Dedifferentiated amniotic fluid mesenchymal stem cell (primary cell): ENCODE measurements at regions not wholly inside any gene's neighbourhood (a gene's known extent, or its start where the extent isn't known, plus 50 kb on each side); places are given as distances from the start of the nearest gene placed in this dataset.
"Not testable (repeated sequence)": the region's sequence is repeated elsewhere in the genome, so short reads cannot be mapped to it uniquely, and the experiment has no call there.

ENCODE experiments used
- DNase-seq: peaks from one replicate; pipeline ENCODE4 v3.0.0-alpha.2; 2016; ENCODE audit errors: extremely low spot score

- DNase-seq: no peak
Observed at GRCh38 chr13:90329641-90330040, 1017.8 kb upstream of the MIR17HG start.

GRCh38 chr13:90331974-90332373 lies 1015.5 kb upstream of the MIR17HG start:
- DNase-seq: no peak

- DNase-seq: no peak
Observed at GRCh38 chr13:90336507-90336906, 1011.0 kb upstream of the MIR17HG start.

GRCh38 chr13:90341348-90341747 lies 1006.1 kb upstream of the MIR17HG start:
- not testable (repeated sequence) for DNase-seq

- DNase-seq: not testable (repeated sequence)
Observed at GRCh38 chr13:90348477-90349136, 998.9 kb upstream of the MIR17HG start.

- DNase-seq: no peak
Observed at GRCh38 chr13:90352763-90353162, 994.7 kb upstream of the MIR17HG start.

- no peak for DNase-seq
Observed at GRCh38 chr13:90355162-90355751, 992.2 kb upstream of the MIR17HG start.

GRCh38 chr13:90360785-90361184 lies 986.7 kb upstream of the MIR17HG start:
- no peak for DNase-seq

GRCh38 chr13:90362707-90363106 lies 984.8 kb upstream of the MIR17HG start:
- no peak for DNase-seq

GRCh38 chr13:90365130-90365529 lies 982.4 kb upstream of the MIR17HG start:
- no peak for DNase-seq

GRCh38 chr13:90374168-90374567 lies 973.3 kb upstream of the MIR17HG start:
- no peak for DNase-seq

- no peak for DNase-seq
Observed at GRCh38 chr13:90375851-90376250, 971.6 kb upstream of the MIR17HG start.

- DNase-seq: no peak
Observed at GRCh38 chr13:90382425-90382824, 965.1 kb upstream of the MIR17HG start.

- no peak for DNase-seq
Observed at GRCh38 chr13:90385781-90386489, 961.6 kb upstream of the MIR17HG start.

- DNase-seq: no peak
Observed at GRCh38 chr13:90388887-90389452, 958.5 kb upstream of the MIR17HG start.

- no peak for DNase-seq
Observed at GRCh38 chr13:90389537-90389936, 958.0 kb upstream of the MIR17HG start.

- DNase-seq: no peak
Observed at GRCh38 chr13:90393408-90393807, 954.1 kb upstream of the MIR17HG start.

- no peak for DNase-seq
Observed at GRCh38 chr13:90395348-90395747, 952.1 kb upstream of the MIR17HG start.

GRCh38 chr13:90395846-90396245 lies 951.6 kb upstream of the MIR17HG start:
- DNase-seq: no peak

- DNase-seq: no peak
Observed at GRCh38 chr13:90396266-90396665, 951.2 kb upstream of the MIR17HG start.

- DNase-seq: no peak
Observed at GRCh38 chr13:90397503-90397902, 950.0 kb upstream of the MIR17HG start.

- DNase-seq: no peak
Observed at GRCh38 chr13:90400372-90400771, 947.1 kb upstream of the MIR17HG start.

GRCh38 chr13:90401150-90401549 lies 946.3 kb upstream of the MIR17HG start:
- DNase-seq: no peak
